DND-41 (cell line): ENCODE measurements at regions not wholly inside any gene's neighbourhood (a gene's known extent, or its start where the extent isn't known, plus 50 kb on each side); places are given as distances from the start of the nearest gene placed in this dataset.

ENCODE experiments used
- CTCF ChIP-seq: IDR thresholded peaks from 2 replicates; pipeline ENCODE4 v1.5.1; 2012; ENCODE audit warnings: borderline replicate concordance, low read length, moderate library complexity, mild to moderate bottlenecking; ENCODE audit not compliant: poor library complexity, severe bottlenecking; ENCODE audit errors: extremely low read depth
- EZH2 ChIP-seq: IDR thresholded peaks from 3 replicates; pipeline ENCODE4 v1.6.1; 2012; ENCODE audit warnings: borderline replicate concordance, low read depth, mild to moderate bottlenecking, moderate library complexity, low read length, inconsistent platforms; ENCODE audit not compliant: severe bottlenecking

GRCh38 chr4:136112116-136112515 lies 1420.2 kb downstream of the PCDH18 start:
- no peak for TF ChIP-seq CTCF
- no peak for TF ChIP-seq EZH2
